Activated CD4-positive, alpha-beta T cell treated with anti-CD3 and anti-CD28 coated beads for 48 hours (primary cell): ENCODE measurements at regions not wholly inside any gene's neighbourhood (a gene's known extent, or its start where the extent isn't known, plus 50 kb on each side); places are given as distances from the start of the nearest gene placed in this dataset.
A peak's percentile ranks its signal among the peaks of the same experiment; 100 is the strongest.

Experiments used
- DNase-seq: peaks from one replicate; pipeline ENCODE4 v3.0.0-alpha.2; 2020

DNA sequence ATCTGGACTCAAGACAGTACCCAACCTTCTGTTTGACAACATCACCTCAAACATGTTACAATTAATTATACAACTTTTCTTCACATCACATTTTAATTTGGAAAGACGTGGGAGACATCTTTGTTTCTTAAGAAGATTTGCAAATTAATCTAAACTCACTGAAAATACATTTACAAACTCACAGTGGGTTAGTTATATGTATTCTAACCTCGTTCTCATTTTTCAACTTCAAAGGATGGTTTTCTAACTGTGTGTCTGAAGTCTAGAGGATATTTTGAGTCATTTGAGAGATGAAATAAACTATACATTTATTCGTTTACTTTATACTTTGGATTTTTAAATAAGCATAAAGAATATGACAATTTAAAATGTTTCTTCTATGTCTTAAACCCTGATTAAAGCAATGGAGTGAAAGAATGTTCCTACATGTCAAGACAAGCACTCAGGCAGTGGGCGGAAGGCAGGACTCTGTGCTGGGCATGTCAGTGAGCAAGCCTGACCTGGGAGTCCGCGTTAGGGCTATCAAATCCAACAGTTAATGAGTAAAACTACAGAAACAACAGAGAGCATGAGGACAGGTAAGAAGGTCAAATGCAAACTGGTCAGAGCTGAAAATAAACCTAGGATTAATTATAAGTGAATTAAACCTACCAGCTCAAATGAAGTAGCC lies 76.5 kb upstream of the CTTNBP2NL start:
- no peak for DNase-seq

DNA sequence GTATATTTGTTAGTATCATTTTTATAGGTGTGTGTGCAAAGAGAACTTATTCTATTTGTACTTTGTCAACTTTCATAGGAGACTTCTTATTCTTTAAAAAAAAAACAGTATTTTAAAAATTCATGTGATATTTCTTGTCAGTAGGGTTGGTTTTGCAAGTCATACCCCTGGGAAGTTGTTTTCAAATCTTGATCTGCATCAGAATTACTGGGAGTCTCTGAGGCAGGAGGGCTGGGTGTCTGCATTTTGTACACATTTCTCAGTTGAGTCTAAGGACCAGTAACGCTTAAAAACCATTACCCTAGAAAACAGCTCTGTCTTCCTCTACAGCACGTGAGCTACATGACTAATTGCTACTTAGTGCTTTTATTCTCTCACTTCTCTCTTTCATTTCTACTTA lies 76.0 kb upstream of the CTTNBP2NL start:
- DNase-seq = no peak

- DNase-seq = no peak
These were observed 74.0 kb upstream of the CTTNBP2NL start for GRCh38 chr1:112322018-112322417.

- DNase-seq = no peak
These were observed 72.9 kb upstream of the CTTNBP2NL start for GRCh38 chr1:112322983-112323678.

- no peak for DNase-seq
These were observed 70.5 kb upstream of the CTTNBP2NL start for GRCh38 chr1:112325504-112325903.

- DNase-seq = no peak
These were observed 67.4 kb upstream of the CTTNBP2NL start for GRCh38 chr1:112328600-112328999.

DNA sequence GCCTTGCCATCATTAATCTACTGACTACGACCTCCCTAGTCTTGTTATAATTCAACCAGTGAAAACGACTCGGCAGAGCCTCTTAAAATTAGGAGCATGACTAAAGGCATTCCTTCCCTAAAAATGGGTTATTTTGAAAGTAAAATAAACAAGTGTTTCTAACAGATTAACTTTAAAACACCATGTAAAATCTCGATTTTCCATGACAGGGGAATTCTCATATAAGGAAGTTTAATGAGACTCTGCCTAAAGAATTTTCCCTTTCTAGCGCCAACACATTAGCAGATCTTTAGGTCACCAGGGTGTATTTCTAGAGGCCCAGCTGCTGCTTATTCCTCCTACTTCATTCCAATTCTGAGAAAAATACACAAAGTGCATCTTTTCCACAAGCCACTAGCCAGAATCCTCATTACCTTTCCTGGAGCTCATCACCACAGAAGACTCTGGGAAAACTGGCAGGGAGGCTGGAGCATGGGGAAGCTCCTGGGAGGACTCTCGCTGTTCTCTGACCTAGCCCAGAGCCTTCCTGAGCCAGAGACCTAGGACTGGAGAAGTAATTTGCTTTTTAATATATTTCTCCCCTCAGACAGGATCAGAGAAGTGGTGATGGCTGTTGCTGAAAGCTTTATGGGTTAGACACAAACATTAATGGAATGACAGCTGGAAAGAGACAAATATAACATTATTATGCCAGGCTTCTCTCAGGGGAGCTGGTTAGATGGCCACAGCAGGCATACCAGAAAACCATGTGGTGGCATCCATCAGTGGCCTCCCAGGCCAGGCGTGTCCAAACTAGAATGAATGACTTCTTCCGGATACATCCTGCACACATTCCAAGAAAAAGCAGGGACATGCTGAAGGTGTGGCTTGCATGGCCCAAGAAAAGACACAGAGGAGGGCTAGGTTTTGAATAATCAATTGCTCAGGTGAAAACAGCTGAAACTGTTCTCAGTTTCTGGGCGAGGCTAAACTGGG lies 63.6 kb upstream of the CTTNBP2NL start:
- no peak for DNase-seq

DNA sequence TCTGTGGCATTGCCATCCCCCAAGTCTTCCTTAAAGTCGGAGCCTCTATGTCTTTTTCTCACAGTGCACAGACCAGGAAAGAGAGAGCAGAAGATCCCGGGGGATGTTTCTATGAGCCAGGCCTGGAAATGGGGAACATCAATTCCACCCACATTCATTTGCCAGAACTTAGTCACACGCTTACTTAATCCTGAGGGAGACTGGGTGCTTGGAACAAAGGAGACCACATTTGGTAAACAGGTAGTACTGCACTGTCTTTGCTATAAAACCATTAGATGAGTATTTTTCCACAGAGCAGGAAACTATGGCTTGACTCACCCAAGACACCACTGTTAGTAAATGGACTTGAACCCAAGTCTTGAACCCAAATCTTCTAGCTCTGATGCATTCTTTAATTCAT lies 60.7 kb upstream of the CTTNBP2NL start:
- no peak for DNase-seq

DNA sequence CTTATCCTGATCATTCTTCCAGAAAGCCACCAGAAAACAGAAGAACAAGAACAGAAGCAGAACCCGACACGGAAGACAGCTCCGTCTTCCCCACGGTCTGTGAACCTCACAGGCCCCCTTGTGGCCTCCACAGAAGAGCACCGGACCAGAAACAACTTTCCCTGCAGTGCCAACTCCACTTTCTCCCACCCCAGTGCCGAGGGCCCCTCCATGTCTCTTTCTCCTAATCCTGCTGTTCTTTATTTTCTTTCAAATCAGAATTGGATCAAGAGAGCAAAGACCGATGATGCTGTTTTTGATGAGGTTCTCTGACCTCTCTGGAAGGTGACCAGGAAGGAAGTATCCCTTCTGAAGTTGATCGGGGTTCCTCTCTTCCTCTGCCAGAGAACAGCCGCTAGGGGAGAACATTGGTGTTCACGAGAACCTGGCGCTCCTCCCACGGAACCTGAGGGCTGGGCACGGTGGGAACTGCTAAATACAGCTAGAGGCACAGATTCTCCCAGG lies 58.9 kb upstream of the CTTNBP2NL start:
- peak; percentile 34 for DNase-seq

GRCh38 chr1:112341986-112342385 lies 54.0 kb upstream of the CTTNBP2NL start:
- DNase-seq = no peak

- DNase-seq = no peak
These were observed 53.5 kb upstream of the CTTNBP2NL start for GRCh38 chr1:112342558-112342957.

DNA sequence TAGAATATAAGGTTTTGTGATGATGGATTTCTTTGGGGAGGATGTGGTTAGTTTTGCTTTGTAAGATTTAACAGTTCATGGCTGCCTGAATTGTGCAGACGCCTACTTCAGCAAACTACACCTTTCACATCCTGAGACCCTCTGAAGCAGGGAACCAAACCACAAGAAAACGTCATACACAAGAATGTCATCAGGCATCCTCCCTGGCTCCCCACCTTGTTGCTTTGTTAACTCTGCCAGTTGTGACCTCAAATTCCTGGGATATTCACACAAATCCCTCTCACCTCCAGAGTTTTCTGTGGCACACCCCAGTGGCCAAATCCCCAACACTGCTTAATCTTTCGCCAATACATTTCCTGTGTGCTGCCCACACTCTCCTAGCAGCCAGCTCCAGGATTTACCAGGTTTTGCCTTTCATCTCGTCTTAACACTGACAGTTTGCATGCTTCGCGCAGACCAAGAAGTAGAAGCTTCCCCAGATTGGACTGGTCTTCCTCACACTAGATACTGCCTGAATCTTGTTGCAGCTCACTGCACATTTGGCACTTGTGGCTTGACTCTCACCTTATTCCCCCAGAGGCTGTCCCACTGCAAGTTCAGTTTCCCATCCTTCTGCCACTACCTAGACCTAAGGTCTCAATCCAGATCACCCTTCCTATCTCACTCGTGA lies 51.1 kb upstream of the CTTNBP2NL start:
- no peak for DNase-seq
